Non-pigmented ciliary epithelial cell (primary cell): ENCODE measurements at regions not wholly inside any gene's neighbourhood (a gene's known extent, or its start where the extent isn't known, plus 50 kb on each side); places are given as distances from the start of the nearest gene placed in this dataset.
A peak's percentile ranks its signal among the peaks of the same experiment; 100 is the strongest.
"Not testable (repeated sequence)": the region's sequence is repeated elsewhere in the genome, so short reads cannot be mapped to it uniquely, and the experiment has no call there.

ENCODE experiments used
- DNase-seq: peaks from one replicate; pipeline ENCODE4 v3.0.0-alpha.2; 2010; ENCODE audit warnings: low read depth

GRCh38 chr17:59494757-59495368 lies 70.5 kb upstream of the DHX40 start:
- DNase-seq: no peak

- DNase-seq: no peak
These were observed 69.2 kb upstream of the DHX40 start for GRCh38 chr17:59496178-59496577.

- DNase-seq: peak; percentile 6
These were observed 66.7 kb upstream of the DHX40 start for GRCh38 chr17:59498530-59499307.

DNA sequence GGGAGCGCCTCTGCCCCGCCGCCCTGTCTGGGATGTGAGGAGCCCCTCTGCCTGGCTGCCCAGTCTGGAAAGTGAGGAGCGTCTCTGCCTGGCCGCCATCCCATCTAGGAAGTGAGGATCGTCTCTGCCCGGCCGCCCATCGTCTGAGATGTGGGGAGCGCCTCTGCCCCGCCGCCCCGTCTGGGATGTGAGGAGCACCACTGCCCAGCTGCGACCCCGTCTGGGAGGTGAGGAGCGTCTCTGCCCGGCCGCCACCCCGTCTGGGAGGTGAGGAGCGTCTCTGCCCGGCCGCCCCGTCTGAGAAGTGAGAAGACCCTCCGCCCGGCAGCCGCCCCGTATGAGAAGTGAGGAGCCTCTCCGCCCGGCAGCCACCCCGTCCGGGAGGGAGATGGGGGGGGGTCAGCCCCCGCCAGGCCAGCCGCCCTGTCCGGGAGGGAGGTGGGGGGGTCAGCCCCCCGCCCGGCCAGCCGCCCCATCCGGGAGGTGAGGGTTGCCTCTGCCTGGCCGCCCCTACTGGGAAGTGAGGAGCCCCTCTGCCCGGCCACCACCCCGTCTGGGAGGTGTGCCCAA lies 65.2 kb upstream of the DHX40 start:
- not testable (repeated sequence) for DNase-seq

DNA sequence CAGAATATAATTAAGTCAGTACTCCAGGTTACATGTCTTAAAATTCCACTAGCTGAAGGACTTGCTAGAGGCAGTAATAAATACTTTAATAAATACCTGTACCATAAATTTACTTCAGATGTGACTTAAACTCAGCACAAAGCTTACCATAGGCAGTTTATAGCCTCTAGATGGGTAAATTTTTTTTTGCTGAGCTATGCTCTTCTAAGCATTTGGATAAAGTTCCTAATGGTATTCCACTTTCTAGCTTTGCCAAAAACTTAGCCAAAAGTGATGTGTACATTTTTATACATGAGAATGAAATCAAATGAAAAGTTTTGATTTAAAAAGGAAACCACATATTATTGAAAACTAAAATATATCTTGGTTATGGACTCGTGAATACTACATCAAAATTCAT lies 63.7 kb upstream of the DHX40 start:
- DNase-seq: no peak

DNA sequence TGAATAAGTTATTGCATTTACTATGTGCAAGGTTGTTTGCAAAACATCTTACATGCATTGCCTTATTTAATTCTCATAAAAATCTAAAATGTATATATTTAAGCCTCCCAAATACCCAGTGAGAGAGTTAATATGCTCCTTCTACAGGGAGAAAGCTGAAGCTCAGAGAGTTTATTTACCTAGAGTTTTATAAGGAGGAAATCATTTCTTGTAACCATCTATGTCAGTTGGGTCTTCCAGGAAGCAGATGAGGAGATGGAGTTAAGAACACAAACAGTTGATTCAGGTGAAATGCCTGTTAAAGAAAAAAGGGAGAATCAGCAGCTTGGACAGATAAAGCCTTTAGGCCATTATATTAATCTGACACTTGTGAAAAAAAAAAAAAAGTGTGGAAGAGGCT lies 62.6 kb upstream of the DHX40 start:
- DNase-seq: no peak

DNA sequence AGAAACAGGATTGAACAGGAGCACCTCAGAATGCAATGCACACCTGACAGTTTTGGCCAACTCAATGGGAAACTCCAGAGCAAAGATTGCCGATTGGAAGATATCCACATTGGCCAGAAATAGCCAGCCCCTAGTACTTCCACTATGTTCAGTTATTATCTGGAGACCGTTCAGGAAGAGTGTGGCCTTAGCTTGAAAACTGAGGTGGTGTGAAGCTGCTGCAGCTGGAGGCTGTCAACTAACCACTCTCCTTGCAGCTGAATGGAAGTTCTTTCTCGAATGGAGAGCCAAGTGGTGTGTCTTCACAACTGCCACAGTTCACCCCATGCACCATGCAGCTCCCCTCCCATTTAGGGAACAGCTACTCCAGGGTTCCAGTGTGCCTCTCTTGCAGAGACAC lies 61.9 kb upstream of the DHX40 start:
- no peak for DNase-seq

DNA sequence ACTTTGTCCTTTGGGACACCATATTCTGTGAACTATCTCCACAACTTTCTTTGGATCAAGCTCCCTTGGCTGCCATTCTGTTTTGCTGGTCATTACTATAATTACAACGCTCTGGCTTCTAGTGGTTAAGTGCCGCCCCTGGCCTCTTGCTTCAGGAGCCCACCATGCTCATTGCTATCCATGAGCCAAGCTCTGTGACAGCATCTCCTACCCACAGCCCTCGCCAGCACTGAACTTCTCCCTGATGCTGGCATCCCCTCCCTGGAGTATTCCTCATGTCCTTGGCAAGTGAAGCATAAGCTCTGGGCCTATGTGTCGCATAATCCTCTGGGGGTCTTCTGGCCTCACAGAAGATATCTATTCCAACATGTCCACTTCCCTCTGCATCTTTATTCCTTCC lies 60.6 kb upstream of the DHX40 start:
- DNase-seq: no peak

DNA sequence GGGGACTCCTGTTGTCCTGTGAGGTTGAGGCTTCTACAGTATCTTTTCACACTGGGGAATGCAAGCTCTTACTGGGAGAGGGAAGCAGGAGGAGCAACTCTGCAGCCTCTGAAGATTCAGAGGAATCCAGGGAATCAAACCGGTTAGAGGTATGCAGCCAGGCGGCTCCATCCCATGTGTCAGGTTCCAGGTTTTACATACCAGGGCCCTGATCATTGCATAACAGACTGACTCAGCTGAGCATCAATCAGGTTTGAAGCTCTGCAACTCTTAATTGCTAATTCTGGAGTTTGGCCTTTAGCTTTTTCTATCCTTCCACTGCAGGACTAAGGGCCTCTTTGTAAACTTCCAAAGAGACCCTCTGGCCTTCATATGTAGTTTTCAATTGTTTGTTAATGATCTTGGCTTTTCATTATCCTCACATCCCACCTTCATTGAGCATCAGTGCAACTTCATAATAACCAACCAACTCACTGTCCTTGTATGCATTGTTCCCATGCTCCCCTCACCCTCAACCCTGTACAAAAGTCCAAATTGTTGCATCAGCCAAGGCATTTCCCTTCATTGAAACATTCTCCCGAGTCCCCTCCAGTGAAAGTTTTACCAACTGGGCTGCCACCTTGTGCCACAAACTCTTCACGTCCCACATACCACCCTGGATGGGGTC lies 59.7 kb upstream of the DHX40 start:
- DNase-seq: no peak

DNA sequence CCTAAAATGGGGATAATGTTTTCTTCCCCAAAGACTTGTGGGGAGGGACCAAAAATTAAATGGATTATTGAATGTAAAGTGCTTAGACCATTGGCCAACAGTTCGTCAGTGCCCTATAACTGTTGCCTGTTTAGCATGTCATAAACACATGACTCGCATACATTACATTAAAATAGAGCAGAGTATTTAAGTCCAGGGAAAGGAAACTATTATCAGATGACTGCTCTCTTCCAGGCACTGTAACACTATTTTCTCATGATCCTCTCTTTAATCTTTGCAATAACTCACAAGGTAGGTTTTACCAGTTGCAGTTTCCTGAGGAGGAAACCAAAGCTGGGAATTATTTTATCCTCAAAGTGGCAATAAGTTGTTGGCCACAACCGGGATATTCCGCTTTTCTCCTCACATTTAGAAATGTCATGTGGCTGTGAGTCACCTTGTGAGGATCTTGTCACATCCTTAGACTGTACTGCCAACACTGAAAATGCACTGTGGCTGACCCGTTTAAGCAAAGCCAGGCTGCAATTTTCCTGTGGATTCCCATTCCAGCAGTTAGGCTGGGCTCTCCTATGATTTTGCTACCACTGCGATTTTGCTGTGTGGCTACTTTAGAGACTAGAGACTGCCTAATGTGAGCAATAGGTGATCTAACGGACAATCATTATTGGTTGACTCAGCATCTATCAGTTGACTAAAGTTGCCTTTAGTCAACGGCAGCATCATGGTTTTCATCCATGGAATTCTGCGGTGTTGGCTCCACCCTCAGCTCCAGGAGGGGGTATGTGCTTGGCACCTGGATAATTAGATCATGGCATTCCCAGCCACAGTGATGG lies 58.3 kb upstream of the DHX40 start:
- DNase-seq: no peak

DNA sequence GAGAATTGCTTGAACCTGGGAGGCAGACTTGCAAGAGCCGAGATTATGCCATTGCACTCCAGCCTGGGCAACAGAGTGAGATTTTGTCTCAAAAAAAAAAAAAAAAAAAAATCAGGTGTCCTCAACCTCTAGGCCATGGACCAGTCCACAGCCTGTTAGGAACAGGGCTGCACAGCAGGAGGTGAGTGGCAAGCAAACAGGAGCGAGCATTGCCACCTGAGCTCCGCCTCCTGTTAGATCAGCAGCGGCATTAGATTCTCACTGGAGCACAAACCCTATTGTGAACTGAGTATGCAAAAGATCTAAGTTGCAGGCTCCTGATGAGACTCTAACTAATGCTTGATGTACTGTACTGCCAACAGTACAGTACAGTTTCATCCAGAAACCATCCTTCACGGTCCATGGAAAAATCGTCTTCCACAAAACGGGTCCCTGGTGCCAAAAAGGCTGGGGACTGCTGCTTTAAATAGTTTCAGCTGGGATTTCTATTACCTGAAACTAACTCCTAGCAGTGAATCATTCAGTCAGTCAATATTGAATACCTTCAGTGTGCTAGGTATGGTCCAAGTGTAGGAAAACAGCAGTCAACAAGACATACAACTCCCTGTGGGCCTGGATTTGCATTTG lies 56.3 kb upstream of the DHX40 start:
- DNase-seq: no peak

DNA sequence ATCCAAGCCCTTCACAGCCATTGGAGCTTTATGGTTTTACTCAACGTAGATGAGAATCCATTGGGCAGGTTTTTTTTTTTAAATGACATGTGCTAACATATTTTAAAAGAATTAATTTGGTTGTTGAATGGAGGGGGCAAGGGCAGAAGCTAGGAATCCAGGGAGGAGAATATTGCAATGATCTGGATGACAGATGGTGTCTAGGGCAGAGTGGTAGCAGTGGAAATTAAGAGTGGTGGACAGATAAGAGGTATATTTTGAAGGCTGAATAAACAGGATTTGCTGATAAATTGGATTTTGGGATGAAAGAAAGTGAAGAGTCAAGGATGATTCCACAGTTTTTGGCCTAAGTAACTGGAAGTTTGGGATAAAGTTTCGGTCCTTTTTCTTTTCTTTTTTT lies 54.8 kb upstream of the DHX40 start:
- DNase-seq: no peak

- no peak for DNase-seq
These were observed 53.7 kb upstream of the DHX40 start for GRCh38 chr17:59511726-59512125.

DNA sequence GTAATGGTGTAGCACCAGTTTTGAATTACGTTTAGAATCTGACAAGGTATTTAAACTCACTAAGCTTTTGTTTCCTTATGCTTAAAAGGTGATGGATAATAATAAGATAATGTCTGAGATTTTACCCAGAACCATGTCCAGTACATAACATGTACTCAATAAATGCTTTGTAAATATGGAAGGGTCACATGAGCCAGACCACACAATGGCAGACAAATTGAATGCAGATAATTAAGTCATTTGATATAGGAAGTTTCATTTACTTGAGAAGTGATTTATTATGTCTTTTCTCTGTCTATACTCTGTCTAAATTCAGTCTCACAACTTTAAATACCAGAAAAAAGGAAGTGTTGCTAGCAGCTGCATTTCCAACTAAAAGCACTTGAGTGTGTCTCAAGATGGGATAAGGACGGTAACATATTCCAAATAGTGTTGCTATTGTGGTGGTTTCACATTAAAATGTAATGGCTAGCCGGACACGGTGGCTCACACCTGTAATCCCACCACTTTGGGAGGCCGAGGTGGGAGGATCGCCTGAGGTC lies 52.5 kb upstream of the DHX40 start:
- no peak for DNase-seq

GRCh38 chr17:59513934-59514841 lies 51.2 kb upstream of the DHX40 start:
- peak; percentile 37 for DNase-seq
